Hepatocyte (in vitro differentiated cells): ENCODE measurements at regions not wholly inside any gene's neighbourhood (a gene's known extent, or its start where the extent isn't known, plus 50 kb on each side); places are given as distances from the start of the nearest gene placed in this dataset.

Source experiments
- CTCF ChIP-seq: fragments of 200-600 bp; sonication (generic); IDR thresholded peaks from 2 replicates; pipeline ENCODE4 v1.5.1; 2016; ENCODE audit warnings: antibody characterized with exemption, mild to moderate bottlenecking; ENCODE audit not compliant: poor library complexity
- EZH2 ChIP-seq: fragments of 200-600 bp; sonication (generic); IDR thresholded peaks from 2 replicates; pipeline ENCODE4 v1.6.1; 2016; ENCODE audit warnings: antibody characterized with exemption, mild to moderate bottlenecking, borderline replicate concordance
- EZH2phosphoT487 ChIP-seq: fragments of 200-600 bp; sonication (generic); IDR thresholded peaks from one replicate; pipeline ENCODE4 v1.6.1; 2018; ENCODE audit warnings: antibody characterized with exemption, mild to moderate bottlenecking, low read depth, moderate library complexity; ENCODE audit not compliant: unreplicated experiment, severe bottlenecking

- no peak for TF ChIP-seq CTCF
- no peak for TF ChIP-seq EZH2
- TF ChIP-seq EZH2phosphoT487: no peak
Measured at GRCh38 chr2:40646642-40647041, 194.8 kb upstream of the SLC8A1 start.
